WTC11 (cell line): ENCODE measurements at regions not wholly inside any gene's neighbourhood (a gene's known extent, or its start where the extent isn't known, plus 50 kb on each side); places are given as distances from the start of the nearest gene placed in this dataset.

Source experiments
- GABPB1 ChIP-seq: sonication (generic); formaldehyde crosslinking; IDR thresholded peaks from 2 replicates; pipeline ENCODE4 v1.8.1; 2023; ENCODE audit warnings: mild to moderate bottlenecking, missing genetic modification reagents
- ZNF263 ChIP-seq: sonication (generic); formaldehyde crosslinking; IDR thresholded peaks from 2 replicates; pipeline ENCODE4 v1.8.1; 2022; ENCODE audit warnings: low read depth, mild to moderate bottlenecking, moderate library complexity, missing genetic modification reagents
- ZNF281 ChIP-seq: sonication (generic); formaldehyde crosslinking; IDR thresholded peaks from 2 replicates; pipeline ENCODE4 v1.8.0; 2023; ENCODE audit warnings: mild to moderate bottlenecking, missing genetic modification reagents
- ZNF671 ChIP-seq: fragments of 250-450 bp; sonication (Bioruptor Pico); IDR thresholded peaks from 2 replicates; pipeline ENCODE4 v1.8.0; 2021; ENCODE audit warnings: mild to moderate bottlenecking

GRCh38 chrX:39692796-39693195, 405.0 kb downstream of the BCOR start:
- no peak for TF ChIP-seq ZNF281 (CRISPR knock-in tag)
- no peak for TF ChIP-seq ZNF671
- TF ChIP-seq ZNF263 (CRISPR knock-in tag): no peak
- TF ChIP-seq GABPB1 (CRISPR knock-in tag): no peak
